ENCODE measurements at regions not wholly inside any gene's neighbourhood (a gene's known extent, or its start where the extent isn't known, plus 50 kb on each side); places are given as distances from the start of the nearest gene placed in this dataset.
"Not testable (repeated sequence)": the region's sequence is repeated elsewhere in the genome, so short reads cannot be mapped to it uniquely, and the experiment has no call there.

DNA sequence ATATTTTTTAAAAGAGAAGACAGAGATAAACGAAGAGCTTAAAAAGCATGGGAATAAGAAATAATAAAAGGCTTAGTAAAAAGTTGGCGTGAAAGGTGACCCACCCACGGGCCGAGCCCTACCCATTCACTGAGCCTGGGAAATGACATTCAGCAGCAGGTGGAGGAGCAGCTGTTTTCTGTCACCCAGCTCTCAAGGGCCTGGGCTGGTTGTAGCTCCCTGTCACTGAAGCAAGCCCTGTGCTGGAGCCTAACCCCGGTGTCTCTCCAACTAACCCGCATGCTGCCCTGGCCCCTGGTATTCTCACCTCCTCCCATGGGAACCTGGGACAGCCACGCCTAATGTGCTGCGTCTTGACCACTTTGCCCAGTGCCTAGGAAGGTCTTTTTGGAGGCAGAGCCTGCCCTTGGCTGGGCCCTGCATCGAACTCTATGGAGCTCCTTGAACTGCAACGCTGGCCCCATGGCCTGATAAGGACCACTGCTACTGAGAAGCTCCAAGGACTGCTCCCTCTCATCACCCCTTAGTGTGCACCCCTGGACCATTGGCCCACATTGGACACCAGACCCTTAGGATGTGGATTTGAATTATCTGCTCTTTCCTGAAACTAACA, 68.8 kb upstream of the IYD start:
- DNase-seq = no peak

DNA sequence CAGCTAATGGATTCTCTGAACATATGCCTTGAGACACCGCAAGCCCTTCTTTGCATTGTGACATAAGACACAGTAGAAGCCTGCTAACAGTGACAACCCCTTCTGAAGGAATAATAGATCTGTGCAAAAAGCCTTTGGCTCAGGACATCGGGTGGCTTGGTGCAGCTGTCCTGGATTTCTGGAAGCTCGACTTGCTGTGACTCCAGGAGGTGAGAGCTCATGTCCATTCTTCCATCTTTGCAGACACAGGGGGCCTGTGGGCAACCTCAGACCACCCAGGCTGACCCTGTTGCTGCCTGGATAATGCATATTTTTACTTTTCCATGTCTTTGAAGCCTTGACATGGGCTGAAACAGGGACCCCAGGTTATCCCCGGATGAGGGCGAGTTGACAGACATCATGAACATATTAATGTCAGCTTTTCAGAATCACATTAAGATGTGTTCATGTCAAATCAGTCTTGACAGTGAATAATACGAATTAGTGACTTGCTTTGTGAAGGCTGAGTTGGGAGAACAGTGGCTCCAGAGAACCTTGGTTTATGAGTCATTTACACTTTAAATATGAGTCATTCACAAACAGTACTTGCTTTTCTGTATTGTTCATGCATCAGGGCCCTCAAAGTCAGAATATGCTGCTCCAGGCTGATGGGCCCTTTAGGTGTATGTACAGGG, 66.8 kb upstream of the IYD start:
- DNase-seq = peak; percentile 41

DNA sequence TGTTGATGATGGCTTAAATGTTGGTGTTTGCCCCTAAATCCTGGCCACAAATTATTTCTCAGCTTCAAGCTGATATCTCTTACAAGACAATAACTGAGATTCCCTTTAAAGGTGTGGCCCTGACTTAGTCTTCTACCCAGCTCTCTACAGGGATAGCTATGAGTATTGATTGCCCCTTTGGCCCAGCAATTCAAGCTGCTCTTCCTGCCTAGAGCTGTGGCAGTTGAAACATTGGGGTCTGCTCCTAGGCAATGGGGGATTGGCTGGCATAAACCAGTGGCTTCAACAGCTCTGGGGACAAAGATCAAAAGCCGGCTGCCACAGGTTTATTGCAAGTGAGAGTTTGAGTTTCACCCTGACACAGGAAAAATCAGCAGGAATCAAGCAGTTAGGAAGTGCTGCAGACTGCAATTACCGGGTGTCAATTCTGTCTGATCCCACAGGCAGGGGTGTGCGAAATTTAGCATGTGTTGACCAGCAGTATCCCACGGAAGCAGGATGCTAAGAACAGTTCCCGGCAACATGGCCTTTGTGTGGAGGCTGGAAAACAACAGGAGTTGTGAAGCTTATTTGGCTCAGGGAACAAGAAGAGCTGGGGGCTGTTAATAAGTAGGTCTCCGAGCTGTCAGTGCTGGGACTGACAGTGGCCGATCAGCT, 66.2 kb upstream of the IYD start:
- no peak for DNase-seq

DNA sequence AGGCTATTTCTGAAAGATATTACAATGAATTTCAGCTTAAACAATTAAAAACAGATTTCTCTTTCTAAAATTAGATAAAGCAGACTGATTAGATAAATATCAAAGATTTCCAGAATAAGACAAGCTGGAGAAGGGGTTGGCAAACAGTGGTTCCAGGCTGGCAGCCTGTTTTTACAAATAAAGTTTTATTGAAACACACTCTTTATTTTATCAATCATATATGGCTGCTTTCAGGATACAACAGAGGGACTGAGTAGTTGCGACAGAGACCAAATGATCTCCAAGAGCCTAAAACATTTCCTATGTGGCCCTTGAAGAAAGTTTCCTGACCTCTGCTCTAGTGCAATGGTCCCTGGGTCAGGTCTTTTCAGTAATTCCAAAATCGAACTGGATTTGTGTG, 65.6 kb upstream of the IYD start:
- no peak for DNase-seq

DNA sequence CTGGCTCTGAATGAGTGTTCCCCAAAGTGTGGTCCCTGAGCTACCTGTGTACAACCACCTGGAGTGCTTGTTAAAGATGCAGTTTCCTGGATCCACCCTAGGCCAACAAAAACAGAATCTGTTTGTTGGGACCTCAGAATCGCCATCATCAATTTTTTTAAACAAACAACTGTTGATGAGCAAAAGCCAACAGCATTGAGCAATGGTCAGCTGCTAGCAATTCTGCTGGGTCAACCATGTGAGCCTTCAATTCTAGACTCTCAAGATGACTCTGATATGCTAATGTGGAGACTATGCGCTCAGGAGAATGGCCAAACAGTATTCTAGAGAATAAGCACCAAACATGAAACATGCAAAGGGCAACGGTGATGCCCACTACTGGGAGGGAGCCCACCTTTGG, 64.4 kb upstream of the IYD start:
- DNase-seq = no peak

DNA sequence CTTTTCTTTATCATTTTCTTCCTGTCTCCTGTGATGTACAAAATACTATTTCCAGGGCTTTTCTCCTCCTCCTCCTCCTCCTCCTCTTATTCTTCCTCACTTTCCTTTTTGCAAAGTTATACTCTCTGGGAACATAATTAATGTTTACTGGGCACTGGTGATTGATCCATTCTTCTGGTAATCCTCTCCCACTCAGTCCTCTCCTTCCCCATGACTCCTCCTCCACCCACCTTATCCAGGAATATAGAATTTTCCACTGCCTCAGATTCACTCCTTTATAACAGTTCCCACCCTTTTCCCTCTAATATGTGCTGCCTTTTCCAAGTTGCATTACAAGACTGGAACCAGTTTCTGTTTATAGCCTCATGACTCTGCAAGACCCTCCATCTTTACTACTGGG, 62.5 kb upstream of the IYD start:
- DNase-seq = no peak

DNA sequence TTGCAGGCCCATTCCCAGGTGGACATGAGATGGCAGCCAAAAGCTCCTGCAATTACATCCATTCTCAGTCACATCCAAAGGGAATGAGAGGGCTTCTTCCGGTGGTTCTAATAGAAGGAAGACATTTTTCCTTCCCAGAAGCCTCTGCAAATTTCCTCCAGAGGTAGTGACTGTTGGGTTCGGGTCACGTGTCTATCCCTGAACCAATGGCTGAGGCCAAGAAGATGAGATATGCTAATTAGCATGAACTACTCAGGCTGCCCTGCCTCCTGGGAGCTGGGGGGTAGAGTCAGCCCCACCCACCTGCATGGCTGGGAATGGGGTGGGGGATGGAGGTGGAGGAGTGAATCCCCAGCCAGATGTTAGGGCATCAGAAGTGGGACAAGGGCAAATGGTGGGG, 61.3 kb upstream of the IYD start:
- no peak for DNase-seq

DNA sequence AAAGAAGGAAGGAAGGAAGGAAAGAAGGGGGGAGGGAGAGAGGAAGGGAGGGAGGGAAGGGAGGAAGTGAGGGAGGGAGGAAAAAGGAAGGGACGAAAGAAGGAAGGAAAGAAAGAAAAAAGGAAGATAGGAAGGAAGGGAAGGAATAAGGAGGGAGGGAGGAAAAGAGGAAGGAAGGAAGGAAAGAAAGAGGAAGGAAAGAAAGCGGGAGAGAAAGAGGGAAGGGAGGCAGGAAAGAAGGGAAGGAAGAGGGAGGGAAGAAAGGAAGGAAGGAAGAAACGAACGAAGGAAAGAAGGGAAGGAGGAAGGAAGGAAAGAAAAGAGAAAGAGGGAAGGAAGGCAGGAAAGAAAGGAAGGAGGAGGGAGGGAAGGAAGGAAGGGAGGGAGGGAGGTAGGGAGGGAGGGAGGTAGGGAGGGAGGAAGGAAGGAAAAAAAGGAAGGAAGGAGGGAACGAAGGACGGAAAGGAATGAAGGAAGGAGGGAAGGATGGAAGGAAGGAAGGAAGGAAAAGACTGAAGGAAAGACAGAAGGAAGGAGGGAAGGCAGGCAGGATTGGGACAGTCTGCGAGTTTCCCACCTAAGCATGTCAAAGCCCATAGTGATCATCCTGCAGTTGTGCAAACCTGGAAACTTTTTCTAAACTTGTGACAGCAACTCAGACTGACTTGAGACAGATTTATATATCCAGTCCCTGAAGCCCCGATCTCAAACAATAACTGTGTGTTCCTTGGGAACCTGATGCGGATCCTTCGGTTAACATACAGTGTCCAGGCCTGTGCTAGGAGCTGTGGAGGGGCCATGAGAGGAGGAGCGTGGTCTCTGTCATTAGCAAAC, 59.8 kb upstream of the IYD start:
- DNase-seq = no peak

DNA sequence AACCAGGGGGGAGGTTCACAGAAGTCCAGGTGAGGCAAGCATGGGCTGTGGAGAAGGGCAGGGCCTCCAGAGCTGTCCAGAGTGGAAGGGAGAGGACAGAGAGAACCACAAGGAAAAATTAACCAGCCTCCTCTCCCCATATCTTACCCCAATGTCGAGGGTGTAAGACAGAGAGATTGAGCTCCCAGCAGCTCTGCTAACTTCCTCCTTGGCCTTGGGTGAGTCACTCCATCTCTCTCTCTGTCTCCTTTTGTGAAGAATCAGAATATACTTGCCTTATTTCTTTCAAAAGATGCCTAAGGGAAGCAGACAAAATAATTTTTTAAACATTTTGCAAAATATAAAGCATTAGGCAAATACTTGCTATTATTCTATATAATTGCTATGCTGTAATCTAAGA, 58.3 kb upstream of the IYD start:
- peak; percentile 55 for DNase-seq

- DNase-seq = not testable (repeated sequence)
Observed at GRCh38 chr6:150311149-150311944, 57.5 kb upstream of the IYD start.

DNA sequence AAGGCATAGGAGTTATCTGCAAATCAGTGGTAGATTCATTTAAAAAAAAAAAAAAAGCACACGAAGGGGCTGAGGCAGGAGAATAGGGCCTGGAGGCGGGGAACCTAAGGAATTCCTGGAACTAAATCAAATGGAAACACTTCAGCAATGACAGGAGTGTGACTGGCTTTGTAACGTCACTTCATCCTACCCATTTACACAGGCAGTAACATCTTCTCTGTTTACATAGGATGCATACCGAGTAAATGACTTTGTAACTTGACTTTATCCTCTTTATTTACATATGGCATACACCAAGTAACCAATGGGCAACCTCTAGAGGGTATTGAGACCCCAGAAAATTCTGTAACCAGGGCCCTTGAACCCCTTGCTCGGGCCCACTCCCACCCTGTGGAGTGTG, 56.4 kb upstream of the IYD start:
- no peak for DNase-seq

DNA sequence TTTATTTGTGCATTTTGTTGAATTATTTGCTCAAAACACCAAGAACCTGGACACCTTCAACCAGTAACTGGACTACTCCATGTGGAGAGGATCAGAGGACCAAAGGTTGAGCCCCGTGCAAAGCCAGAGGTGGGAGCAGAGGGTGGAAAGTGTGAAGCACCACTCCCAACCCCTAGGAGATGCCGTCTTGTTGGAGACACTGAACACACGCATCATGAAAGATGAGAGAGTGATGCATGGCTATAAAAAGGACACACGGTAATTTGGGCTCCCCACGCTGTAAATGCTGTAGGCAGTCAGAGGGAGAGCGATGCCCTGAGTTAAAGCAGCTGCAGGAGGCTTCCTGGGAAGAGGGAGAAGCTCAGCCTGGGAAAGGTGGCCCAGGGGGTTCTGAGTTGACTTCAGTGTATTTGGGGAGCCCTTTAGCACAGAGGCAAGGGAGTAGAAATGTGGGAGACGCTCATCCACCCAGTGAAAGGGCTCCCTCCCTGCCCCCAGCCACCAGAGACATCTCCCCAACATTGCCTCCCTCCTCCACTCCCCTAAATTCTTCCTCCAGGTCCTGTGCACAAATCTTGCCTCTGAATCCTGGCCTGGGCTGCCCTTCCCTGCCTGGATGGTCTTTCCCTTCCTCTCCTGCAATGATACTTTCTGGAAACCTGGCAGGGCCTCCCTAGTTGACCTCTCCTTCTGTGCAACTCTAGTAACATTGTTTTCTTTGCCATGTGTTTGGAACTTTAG, 55.8 kb upstream of the IYD start:
- DNase-seq = no peak

- no peak for DNase-seq
Observed at GRCh38 chr6:150313781-150314180, 55.0 kb upstream of the IYD start.

- DNase-seq = no peak
Observed at GRCh38 chr6:150314230-150315188, 54.3 kb upstream of the IYD start.

- DNase-seq = no peak
Observed at GRCh38 chr6:150315626-150316025, 53.2 kb upstream of the IYD start.

- DNase-seq = no peak
Observed at GRCh38 chr6:150316936-150317335, 51.9 kb upstream of the IYD start.
